Spleen (tissue), 11 donors: ENCODE measurements at regions not wholly inside any gene's neighbourhood (a gene's known extent, or its start where the extent isn't known, plus 50 kb on each side); places are given as distances from the start of the nearest gene placed in this dataset.

Source experiments
- DNase-seq: peaks from one replicate; pipeline ENCODE4 v3.0.0-alpha.2; 2020
- H3K27ac ChIP-seq, 8 donors: fragments of 200-600 bp; sonication (generic) in 7 of 8; 1 replicate in 4 of 8; 2 replicates in 4 of 8; pipeline versions ENCODE4 v1.5.0 to v1.8.0; 2016 to 2021; ENCODE audit warnings: inconsistent platforms in 4 of 8, mild to moderate bottlenecking in 4 of 8, moderate library complexity in 1 of 8
- H3K27me3 ChIP-seq, 7 donors: fragments of 200-600 bp; sonication (generic) in 6 of 7; replicated peaks in 1 of 7; 1 replicate in 4 of 7; 2 replicates in 3 of 7; pipeline versions ENCODE4 v1.5.0 to v1.8.0; 2016 to 2021; ENCODE audit warnings: inconsistent platforms in 3 of 7, mild to moderate bottlenecking in 1 of 7
- H3K36me3 ChIP-seq, 6 donors: fragments of 200-600 bp; sonication (generic) in 5 of 6; 1 replicate in 4 of 6; 2 replicates in 2 of 6; pipeline versions ENCODE4 v1.5.0 to v1.8.0; 2016 to 2021; ENCODE audit warnings: inconsistent platforms in 2 of 6
- H3K4me1 ChIP-seq, 6 donors: fragments of 200-600 bp; sonication (generic) in 5 of 6; 1 replicate in 3 of 6; 2 replicates in 3 of 6; pipeline versions ENCODE4 v1.5.0 to v1.8.0; 2016 to 2021; ENCODE audit warnings: inconsistent platforms in 3 of 6
- H3K4me3 ChIP-seq, 8 donors: fragments of 200-600 bp; sonication (generic) in 7 of 8; 1 replicate in 4 of 8; 2 replicates in 4 of 8; pipeline versions ENCODE4 v1.5.0 to v1.8.0; 2016 to 2021; ENCODE audit warnings: inconsistent platforms in 4 of 8, mild to moderate bottlenecking in 4 of 8, moderate library complexity in 2 of 8
- H3K9me3 ChIP-seq, 8 donors: fragments of 200-600 bp; sonication (generic) in 7 of 8; 1 replicate in 4 of 8; 2 replicates in 4 of 8; pipeline versions ENCODE4 v1.5.0 to v1.8.0; 2016 to 2021; ENCODE audit warnings: inconsistent platforms in 4 of 8
- CTCF ChIP-seq, 11 experiments: fragments of 200-600 bp in 7 of 11; fragments of 450-650 bp in 4 of 11; sonication (generic) in 4 of 11; IDR thresholded peaks in 8 of 11; conservative IDR thresholded peaks in 3 of 11; 1 replicate in 7 of 11; 2 replicates in 4 of 11; pipeline versions ENCODE4 v1.4.0 to v1.8.0; 2016 to 2021; ENCODE audit warnings: antibody characterized with exemption in 11 of 11, inconsistent platforms in 4 of 11, mild to moderate bottlenecking in 1 of 11
- POLR2A ChIP-seq, 3 donors: fragments of 450-650 bp; IDR thresholded peaks; one replicate each; pipeline ENCODE4 v1.5.1; 2017; ENCODE audit warnings: antibody characterized with exemption in 3 of 3, mild to moderate bottlenecking in 1 of 3
- POLR2AphosphoS5 ChIP-seq, 3 donors: sonication (generic); formaldehyde crosslinking; IDR thresholded peaks; one replicate each; pipeline ENCODE4 v1.5.1; 2017; ENCODE audit warnings: antibody characterized with exemption in 3 of 3
- WGBS, 5 donors: extraction: QIAGEN DNeasy Blood & Tissue Kit in 3 of 5; methylation state at CpG; one replicate each; pipeline versions ENCODE4 v1.1.5 to v1.1.7; 2013 to 2018; 5-methylcytosine and 5-hydroxymethylcytosine counted together
- intact Hi-C: fragments of 100-400 bp; cut with DNase I; formaldehyde crosslinking; loops from one replicate; pipeline ENCODE4 v1.15.0; 2023; ENCODE audit warnings: low total_unique reads
- donor health status: healthy with polysubstance abuse.
- donor health status: DM: no; HTN: no; CAD: no; lungs with moderate emphysema.
- donor health status: DM: no; HTN: no; CAD: no.
- donor health status: Bipolar disorder and iron deficiency.
- donor health status: healthy.
- donor health status: DM: no; HTN: no; CAD: no.
- donor health status: DM: yes; HTN: yes; CAD: no.

- Histone ChIP-seq H3K4me1 (no peaks in the 10 kb centered on the region), H3K9me3 (peaks cover 0 to 15% (median 5%) of the 10 kb centered on the region in 8 donors), H3K4me3 (no peak overlapping the region), H3K27me3 (peaks cover 0 to 4% (median 0%) of the 10 kb centered on the region in 7 donors), H3K36me3 (no peaks in the 10 kb centered on the region), H3K27ac (no peak overlapping the region)
- DNase-seq, result no peak
- intact Hi-C loops, result no loop called here
- WGBS, 5 donors, result 75 to 94% (median 86%) methylated on average over 4 to 5 of the region's 5 CpGs
- TF ChIP-seq POLR2AphosphoS5 (IDR thresholded peaks at IDR 0.05), result no peak
- no peak for TF ChIP-seq CTCF (IDR thresholded peaks at IDR 0.05 in 8 of 11, conservative IDR thresholded peaks at IDR 0.05 in 3 of 11)
Measured at GRCh38 chr2:129334128-129334527, 645.3 kb upstream of the RAB6C start.

GRCh38 chr2:129334696-129335410 lies 644.6 kb upstream of the RAB6C start:
- intact Hi-C loops, result no loop called here
- Histone ChIP-seq H3K9me3 (peaks cover 0 to 15% (median 3%) of the 10 kb centered on the region in 8 donors), H3K4me1 (no peaks in the 10 kb centered on the region), H3K36me3 (no peaks in the 10 kb centered on the region), H3K27me3 (peaks cover 0 to 4% (median 0%) of the 10 kb centered on the region in 7 donors), H3K4me3 (no peak overlapping the region), H3K27ac (no peak overlapping the region)
- TF ChIP-seq POLR2AphosphoS5 (IDR thresholded peaks at IDR 0.05), result no peak
- TF ChIP-seq POLR2A (IDR thresholded peaks at IDR 0.05), result no peak
- TF ChIP-seq CTCF (IDR thresholded peaks at IDR 0.05 in 8 of 11, conservative IDR thresholded peaks at IDR 0.05 in 3 of 11), result no peak
- DNase-seq, result no peak
- 64 to 78% (median 66%) methylated on average over 13 of the region's 13 CpGs for WGBS, 5 donors

- WGBS, 5 donors, result 81 to 94% (median 93%) methylated on average over 1 of the region's 1 CpG
- Histone ChIP-seq H3K27ac (no peak overlapping the region), H3K36me3 (no peaks in the 10 kb centered on the region), H3K4me3 (no peak overlapping the region), H3K4me1 (no peaks in the 10 kb centered on the region), H3K9me3 (peaks cover 0 to 24% (median 11%) of the 10 kb centered on the region in 8 donors), H3K27me3 (peaks cover 0 to 4% (median 0%) of the 10 kb centered on the region in 7 donors)
- no peak for DNase-seq
- no peak for TF ChIP-seq CTCF (IDR thresholded peaks at IDR 0.05 in 8 of 11, conservative IDR thresholded peaks at IDR 0.05 in 3 of 11)
- no peak for TF ChIP-seq POLR2A (IDR thresholded peaks at IDR 0.05)
- no peak for TF ChIP-seq POLR2AphosphoS5 (IDR thresholded peaks at IDR 0.05)
- intact Hi-C loops, result no loop called here
Measured at GRCh38 chr2:129336276-129336675, 643.2 kb upstream of the RAB6C start.

GRCh38 chr2:129337076-129337475 lies 642.4 kb upstream of the RAB6C start:
- H3K4me3 ChIP-seq, result no peak overlapping the region
- no peaks in the 10 kb centered on the region for H3K36me3 ChIP-seq
- H3K27ac ChIP-seq, result no peak overlapping the region
- TF ChIP-seq POLR2AphosphoS5 (IDR thresholded peaks at IDR 0.05), result no peak
- no peak for TF ChIP-seq CTCF (IDR thresholded peaks at IDR 0.05 in 8 of 11, conservative IDR thresholded peaks at IDR 0.05 in 3 of 11)
- TF ChIP-seq POLR2A (IDR thresholded peaks at IDR 0.05), result no peak
- 90 to 95% (median 93%) methylated on average over 6 of the region's 6 CpGs for WGBS, 5 donors
- no peak for DNase-seq
- peaks cover 0 to 4% (median 0%) of the 10 kb centered on the region in 7 donors for H3K27me3 ChIP-seq
- H3K4me1 ChIP-seq, result no peaks in the 10 kb centered on the region
- H3K9me3 ChIP-seq, result peaks cover 0 to 24% (median 12%) of the 10 kb centered on the region in 8 donors
- intact Hi-C loops, result no loop called here
